ENCODE measurements at regions not wholly inside any gene's neighbourhood (a gene's known extent, or its start where the extent isn't known, plus 50 kb on each side); places are given as distances from the start of the nearest gene placed in this dataset.

DNA sequence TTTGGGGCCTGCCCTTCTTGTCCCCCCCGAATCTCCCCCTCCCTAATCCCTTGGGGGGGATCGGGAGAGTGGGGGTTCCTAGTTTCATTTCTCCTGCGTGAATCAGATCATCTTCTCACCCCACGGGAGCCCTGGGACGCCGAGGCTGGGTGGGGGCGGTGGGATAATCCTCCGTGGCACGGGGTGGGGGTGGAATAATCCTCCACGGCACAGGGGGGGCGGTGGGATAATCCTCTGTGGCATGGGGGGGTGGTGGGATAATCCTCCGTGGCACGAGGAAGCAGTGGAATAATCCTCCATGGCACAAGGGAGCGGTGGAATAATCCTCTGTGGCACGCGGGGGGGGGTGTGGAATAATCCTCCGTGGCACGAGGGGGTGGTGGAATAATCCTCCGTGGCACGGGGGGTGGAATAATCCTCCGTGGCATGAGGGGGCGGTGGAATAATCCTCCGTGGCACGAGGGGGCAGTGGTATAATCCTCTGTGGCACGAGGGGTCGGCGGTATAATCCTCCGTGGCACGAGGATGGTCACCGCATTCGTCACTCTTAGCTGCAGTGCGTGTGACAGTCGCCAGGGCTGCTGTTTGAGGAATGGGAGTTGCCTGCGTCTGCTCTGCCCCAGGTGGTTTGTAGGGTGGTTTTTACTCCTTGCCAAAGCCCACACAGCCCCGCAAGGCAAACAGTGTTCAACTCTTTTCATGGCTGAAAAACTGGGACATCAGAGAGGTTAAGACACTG, 156.9 kb downstream of the LAT start:
- TF ChIP-seq ZFP3 (tag by site-specific recombination; IDR thresholded peaks at IDR 0.05; ENCODE audit: low read depth) (no peak), SETDB1 (IDR thresholded peaks at IDR 0.05; ENCODE audit: insufficient read length, low read length) (no peak)
- TF ChIP-seq, protein P1, sequence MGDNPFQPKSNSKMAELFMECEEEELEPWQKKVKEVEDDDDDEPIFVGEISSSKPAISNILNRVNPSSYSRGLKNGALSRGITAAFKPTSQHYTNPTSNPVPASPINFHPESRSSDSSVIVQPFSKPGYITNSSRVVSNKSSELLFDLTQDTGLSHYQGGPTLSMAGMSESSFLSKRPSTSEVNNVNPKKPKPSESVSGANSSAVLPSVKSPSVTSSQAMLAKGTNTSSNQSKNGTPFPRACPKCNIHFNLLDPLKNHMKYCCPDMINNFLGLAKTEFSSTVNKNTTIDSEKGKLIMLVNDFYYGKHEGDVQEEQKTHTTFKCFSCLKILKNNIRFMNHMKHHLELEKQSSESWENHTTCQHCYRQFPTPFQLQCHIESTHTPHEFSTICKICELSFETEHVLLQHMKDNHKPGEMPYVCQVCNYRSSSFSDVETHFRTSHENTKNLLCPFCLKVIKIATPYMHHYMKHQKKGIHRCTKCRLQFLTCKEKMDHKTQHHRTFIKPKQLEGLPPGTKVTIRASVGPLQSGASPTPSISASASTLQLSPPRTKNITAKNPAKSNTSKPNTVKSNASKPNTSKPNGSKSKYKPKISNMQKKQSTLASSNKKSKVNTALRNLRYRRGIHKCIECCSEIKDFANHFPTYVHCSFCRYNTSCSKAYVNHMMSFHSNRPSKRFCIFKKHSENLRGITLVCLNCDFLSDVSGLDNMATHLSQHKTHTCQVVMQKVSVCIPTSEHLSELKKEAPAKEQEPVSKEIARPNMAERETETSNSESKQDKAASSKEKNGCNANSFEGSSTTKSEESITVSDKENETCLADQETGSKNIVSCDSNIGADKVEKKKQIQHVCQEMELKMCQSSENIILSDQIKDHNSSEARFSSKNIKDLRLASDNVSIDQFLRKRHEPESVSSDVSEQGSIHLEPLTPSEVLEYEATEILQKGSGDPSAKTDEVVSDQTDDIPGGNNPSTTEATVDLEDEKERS (tag by site-specific recombination; IDR thresholded peaks at IDR 0.05): no peak
